ENCODE measurements at regions not wholly inside any gene's neighbourhood (a gene's known extent, or its start where the extent isn't known, plus 50 kb on each side); places are given as distances from the start of the nearest gene placed in this dataset.
A peak's percentile ranks its signal among the peaks of the same experiment; 100 is the strongest.

- H2BK20ac ChIP-seq (ENCODE audit: low read depth, low read length): no peak overlapping the region
- H2BK120ac ChIP-seq (ENCODE audit: low read depth, low read length): no peak overlapping the region
- no peak overlapping the region for H3K23ac ChIP-seq (ENCODE audit: low read depth, low read length)
- no peaks in the 10 kb centered on the region for H3K79me1 ChIP-seq (ENCODE audit: low read depth in 1 of 2, low read length in 2 of 2)
- H3K4me2 ChIP-seq (ENCODE audit: low read depth, low read length): no peak overlapping the region
- dilution Hi-C loops (cut with HindIII; ENCODE audit: low sequenced_read_pairs, unreplicated experiment): no loop called here
- no CpG with 5 or more reads among the region's 3 CpGs for WGBS, 2 experiments (ENCODE audit: extremely low coverage in 2 of 2, insufficient read length in 1 of 2)
- H3K9ac ChIP-seq (ENCODE audit: low read depth, low read length): no peak overlapping the region
- H2BK5ac ChIP-seq (ENCODE audit: low read depth, low read length, poor library complexity, severe bottlenecking): no peak overlapping the region
- BruUV-seq (replicated peaks): no TSS peak
- TF ChIP-seq RAD21 (IDR thresholded peaks at IDR 0.05; ENCODE audit: low read length): no peak
- TF ChIP-seq CEBPB (IDR thresholded peaks at IDR 0.05; ENCODE audit: low read depth, low read length): peak; percentile 74
- H3K18ac ChIP-seq (ENCODE audit: low read depth, low read length): no peak overlapping the region
- no peak overlapping the region for H3K14ac ChIP-seq (replicated peaks; ENCODE audit: low read depth, low read length)
- no peak overlapping the region for H3K4ac ChIP-seq (ENCODE audit: low read depth, low read length)
- no peak overlapping the region for H4K8ac ChIP-seq (ENCODE audit: low read depth in 2 of 2, low read length in 2 of 2)
- H4K91ac ChIP-seq (ENCODE audit: insufficient read depth, low read depth, low read length): no peak overlapping the region
- H4K20me1 ChIP-seq (ENCODE audit: insufficient read depth, low read length): no peaks in the 10 kb centered on the region
- no peaks in the 10 kb centered on the region for H3K36me3 ChIP-seq (ENCODE audit: control insufficient read depth, insufficient read depth, low read length)
- DNase-seq: peak; percentile 53
- H3K56ac ChIP-seq (ENCODE audit: extremely low read depth, insufficient read depth, low read length): no peak overlapping the region
- ChIA-PET CTCF (no interaction called here), POLR2A (ENCODE audit: unreplicated experiment) (no interaction called here)
- no peak overlapping the region for H3K27ac ChIP-seq (ENCODE audit: insufficient read depth, low read length)
- intact Hi-C loops (cut with micrococcal nuclease): no loop called here
- H3K4me1 ChIP-seq (ENCODE audit: control insufficient read depth, insufficient read depth, low read length): no peaks in the 10 kb centered on the region
- ATAC-seq (ENCODE audit: low read depth): peak; percentile 46; the same call in 1 of the 2 replicates
- no peak overlapping the region for H3K4me3 ChIP-seq (ENCODE audit: insufficient read depth, low read depth, low read length)
- in situ Hi-C loops (cut with MboI; ENCODE audit: low sequenced_read_pairs): no loop called here
- no peak overlapping the region for H2AFZ ChIP-seq (replicated peaks; ENCODE audit: low read length, poor library complexity)
- H2AK9ac ChIP-seq (replicated peaks; ENCODE audit: low read depth, low read length, poor library complexity): no peak overlapping the region
- H3K9me1 ChIP-seq (ENCODE audit: insufficient read depth, low read length): no peaks in the 10 kb centered on the region
- no peak overlapping the region for H2AK5ac ChIP-seq (ENCODE audit: low read depth, low read length)
- no peaks in the 10 kb centered on the region for H3K27me3 ChIP-seq (ENCODE audit: control insufficient read depth, insufficient read depth, low read length)
- no peak overlapping the region for H2BK15ac ChIP-seq (ENCODE audit: low read depth, low read length)
- no peak overlapping the region for H4K5ac ChIP-seq (ENCODE audit: low read depth, low read length)
- no peaks in the 10 kb centered on the region for H3K9me3 ChIP-seq (ENCODE audit: control insufficient read depth, insufficient read depth, low read length)
These were observed 375.9 kb downstream of the DAD1 start for GRCh38 chr14:22213120-22213519.

All from IMR-90 (cell line).